Activated naive CD4-positive, alpha-beta T cell treated with anti-CD3 and anti-CD28 coated beads, Interleukin-2, amount 50 U/mL, for 24 hours (primary cell): ENCODE measurements at regions not wholly inside any gene's neighbourhood (a gene's known extent, or its start where the extent isn't known, plus 50 kb on each side); places are given as distances from the start of the nearest gene placed in this dataset.
"Not testable (repeated sequence)": the region's sequence is repeated elsewhere in the genome, so short reads cannot be mapped to it uniquely, and the experiment has no call there.

ENCODE experiments used
- H3K27ac Mint-ChIP-seq: one replicate; pipeline ENCODE4 v1.8.0; 2021; ENCODE audit warnings: mild to moderate bottlenecking, mixed read lengths
- H3K27me3 Mint-ChIP-seq: one replicate; pipeline ENCODE4 v1.8.0; 2021; ENCODE audit warnings: mixed read lengths
- H3K36me3 Mint-ChIP-seq: one replicate; pipeline ENCODE4 v1.8.0; 2021; ENCODE audit warnings: mixed read lengths
- H3K4me1 Mint-ChIP-seq: one replicate; pipeline ENCODE4 v1.8.0; 2021; ENCODE audit warnings: mixed read lengths
- H3K4me3 Mint-ChIP-seq: one replicate; pipeline ENCODE4 v1.8.0; 2021; ENCODE audit warnings: mild to moderate bottlenecking, mixed read lengths
- H3K9me3 Mint-ChIP-seq: one replicate; pipeline ENCODE4 v1.8.0; 2021; ENCODE audit warnings: mixed read lengths

- no peaks in the 10 kb centered on the region for H3K27me3 Mint-ChIP-seq
- no peak overlapping the region for H3K4me3 Mint-ChIP-seq
- peaks cover 4% of the 10 kb centered on the region for H3K9me3 Mint-ChIP-seq
Measured at GRCh38 chr6:103838457-103838856, 1021.3 kb downstream of the HACE1 start.

GRCh38 chr6:103826209-103826608, 1033.5 kb downstream of the HACE1 start:
- Mint-ChIP-seq H3K27me3 (no peaks in the 10 kb centered on the region), H3K27ac (no peak overlapping the region), H3K4me3 (no peak overlapping the region), H3K36me3 (no peaks in the 10 kb centered on the region), H3K4me1 (no peaks in the 10 kb centered on the region), H3K9me3 (no peaks in the 10 kb centered on the region)

More at GRCh38 chr6:103838457-103838856, 1021.3 kb downstream of the HACE1 start:
- Mint-ChIP-seq H3K36me3 (no peaks in the 10 kb centered on the region), H3K27ac (no peak overlapping the region), H3K4me1 (no peaks in the 10 kb centered on the region)

DNA sequence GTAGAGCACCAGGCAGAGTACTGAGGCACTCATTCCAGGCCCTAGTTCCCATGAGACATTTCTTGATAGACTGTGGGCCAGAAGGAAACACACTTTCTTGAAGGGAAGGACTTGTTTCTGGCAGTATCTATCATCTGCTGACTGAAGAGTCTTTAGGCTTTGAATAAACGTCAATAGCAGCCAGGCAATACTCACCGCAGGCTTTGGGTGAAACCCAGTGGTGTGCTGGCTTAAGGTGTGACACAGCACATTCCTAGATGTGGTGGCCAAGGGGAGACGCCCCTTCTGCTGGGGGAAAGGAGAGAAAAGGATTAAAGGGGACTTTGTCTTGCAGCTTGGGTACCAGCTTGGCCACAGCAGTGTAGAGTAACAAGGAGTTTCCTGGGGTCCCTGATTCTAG, 1039.6 kb downstream of the HACE1 start:
- Mint-ChIP-seq H3K4me3 (no peak overlapping the region), H3K36me3 (no peaks in the 10 kb centered on the region)

GRCh38 chr6:103819509-103819908, 1040.2 kb downstream of the HACE1 start:
- Mint-ChIP-seq H3K27ac (no peak overlapping the region), H3K27me3 (no peaks in the 10 kb centered on the region), H3K4me1 (no peaks in the 10 kb centered on the region), H3K36me3 (no peaks in the 10 kb centered on the region), H3K9me3 (peaks cover 12% of the 10 kb centered on the region), H3K4me3 (no peak overlapping the region)

More for the DNA sequence above, 1039.6 kb downstream of the HACE1 start:
- no peak overlapping the region for H3K27ac Mint-ChIP-seq
- H3K4me1 Mint-ChIP-seq: no peaks in the 10 kb centered on the region
- H3K27me3 Mint-ChIP-seq: no peaks in the 10 kb centered on the region
- H3K9me3 Mint-ChIP-seq: peaks cover 12% of the 10 kb centered on the region

DNA sequence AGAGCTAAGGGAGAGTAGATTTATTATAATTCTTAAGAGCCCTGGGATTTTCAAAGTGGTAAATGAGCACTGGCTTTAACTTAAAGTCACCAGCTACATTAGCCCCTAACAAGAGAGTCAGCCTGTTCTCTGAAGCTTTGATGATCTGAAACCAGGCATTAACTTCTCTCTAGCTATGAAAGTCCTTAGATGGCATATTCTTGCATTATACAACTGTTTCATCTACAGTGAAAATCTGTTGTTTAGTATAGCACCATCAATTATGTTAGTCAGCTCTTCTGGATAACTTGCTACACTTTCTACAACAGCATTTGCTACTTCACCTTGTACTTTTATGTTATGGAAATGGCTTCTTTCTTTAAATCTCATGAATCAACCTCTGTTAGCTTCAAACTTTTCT, 1046.7 kb downstream of the HACE1 start:
- Mint-ChIP-seq H3K27me3 (no peaks in the 10 kb centered on the region), H3K36me3 (no peaks in the 10 kb centered on the region), H3K4me3 (no peak overlapping the region), H3K4me1 (no peaks in the 10 kb centered on the region), H3K27ac (no peak overlapping the region), H3K9me3 (peaks cover 6% of the 10 kb centered on the region)

DNA sequence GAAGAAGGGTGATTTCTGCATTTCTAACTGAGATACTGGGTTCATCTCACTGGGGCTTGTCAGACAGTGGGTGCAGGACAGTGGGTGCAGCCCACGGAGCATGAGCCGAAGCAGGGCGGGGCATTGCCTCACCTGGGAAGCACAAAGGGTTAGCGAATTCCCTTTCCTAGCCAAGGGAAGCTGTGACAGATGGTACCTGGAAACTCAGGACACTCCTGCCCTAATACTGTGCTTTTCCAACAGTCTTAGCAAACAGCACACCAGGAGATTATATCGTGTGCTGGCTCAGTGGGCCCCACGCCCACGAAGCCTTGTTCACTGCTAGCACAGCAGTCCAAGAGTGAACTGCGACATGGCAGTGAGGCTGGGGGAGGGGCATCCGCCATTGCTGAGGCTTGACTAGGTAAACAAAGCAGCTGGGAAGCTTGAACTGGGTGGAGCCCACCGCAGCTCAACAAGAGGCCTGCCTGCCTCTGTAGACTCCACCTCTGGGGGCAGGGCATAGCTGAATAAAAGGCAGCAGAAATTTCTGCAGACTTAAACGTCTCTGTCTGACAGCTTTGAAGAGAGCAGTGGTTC, 1057.7 kb downstream of the HACE1 start:
- not testable (repeated sequence) for H3K9me3 Mint-ChIP-seq, H3K27ac Mint-ChIP-seq, H3K36me3 Mint-ChIP-seq, H3K27me3 Mint-ChIP-seq, H3K4me1 Mint-ChIP-seq, H3K4me3 Mint-ChIP-seq

DNA sequence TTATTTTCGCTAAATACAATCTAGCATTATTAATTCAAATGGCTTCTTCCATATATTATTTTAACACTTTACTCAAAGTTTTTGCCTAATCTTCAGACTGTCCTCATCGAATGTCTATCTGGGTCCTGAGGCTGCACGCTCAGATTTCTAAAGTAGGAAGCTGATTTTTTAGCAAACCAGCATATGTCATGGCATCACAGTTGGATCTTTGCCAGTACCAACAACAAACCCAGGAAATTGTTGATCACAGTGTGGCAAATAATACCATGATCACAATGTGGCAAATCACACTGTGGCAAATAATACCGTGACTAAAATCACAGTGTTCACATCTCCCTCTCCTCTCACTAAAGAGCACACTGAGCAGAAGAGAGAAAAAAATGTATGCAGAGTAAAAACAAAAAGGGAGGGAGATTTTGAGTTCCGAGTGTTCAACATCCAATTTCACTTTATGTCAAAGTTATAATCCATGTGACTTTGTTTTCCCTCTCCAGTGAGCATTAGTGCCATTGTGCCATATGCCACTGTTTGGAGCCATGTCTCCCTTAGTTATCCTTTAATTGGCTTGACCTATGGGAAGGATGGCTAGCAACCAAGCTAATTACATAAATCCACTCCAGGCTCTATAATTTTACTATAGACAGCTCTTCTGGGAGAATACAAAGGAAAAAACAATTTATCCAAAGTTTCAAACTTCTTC, 1059.6 kb downstream of the HACE1 start:
- H3K4me3 Mint-ChIP-seq: no peak overlapping the region
- H3K27ac Mint-ChIP-seq: no peak overlapping the region
- H3K27me3 Mint-ChIP-seq: no peaks in the 10 kb centered on the region
- H3K4me1 Mint-ChIP-seq: no peaks in the 10 kb centered on the region
- no peaks in the 10 kb centered on the region for H3K36me3 Mint-ChIP-seq
- peaks cover 4% of the 10 kb centered on the region for H3K9me3 Mint-ChIP-seq

GRCh38 chr6:103798166-103798565, 1061.6 kb downstream of the HACE1 start:
- no peaks in the 10 kb centered on the region for H3K36me3 Mint-ChIP-seq

DNA sequence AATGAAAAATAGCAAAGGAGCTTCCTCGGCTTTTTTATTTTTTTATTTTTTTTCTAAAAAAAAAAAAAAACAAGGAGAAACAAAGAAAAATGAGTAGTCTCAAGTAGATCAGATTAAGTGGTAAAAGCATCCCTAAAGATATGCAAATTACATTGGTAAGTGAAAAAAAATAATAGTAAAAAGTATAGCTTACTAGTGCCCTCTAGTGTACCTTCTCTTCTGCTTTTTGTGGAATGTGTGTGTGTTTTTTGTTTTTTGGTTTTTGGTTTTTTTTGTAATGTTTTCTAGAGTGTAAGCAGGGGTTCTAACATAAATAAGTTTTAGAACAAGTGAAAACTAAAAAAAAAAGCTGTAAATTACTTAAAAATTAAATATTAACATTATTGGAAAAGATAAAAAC, 1062.0 kb downstream of the HACE1 start:
- no peak overlapping the region for H3K27ac Mint-ChIP-seq
- H3K4me1 Mint-ChIP-seq: no peaks in the 10 kb centered on the region
- H3K9me3 Mint-ChIP-seq: peaks cover 4% of the 10 kb centered on the region
- no peak overlapping the region for H3K4me3 Mint-ChIP-seq
- no peaks in the 10 kb centered on the region for H3K27me3 Mint-ChIP-seq
- H3K36me3 Mint-ChIP-seq: no peaks in the 10 kb centered on the region

More at GRCh38 chr6:103798166-103798565, 1061.6 kb downstream of the HACE1 start:
- Mint-ChIP-seq H3K4me1 (no peaks in the 10 kb centered on the region), H3K4me3 (no peak overlapping the region), H3K9me3 (peaks cover 4% of the 10 kb centered on the region), H3K27me3 (no peaks in the 10 kb centered on the region), H3K27ac (no peak overlapping the region)

GRCh38 chr6:103791458-103791857, 1068.3 kb downstream of the HACE1 start:
- H3K27ac Mint-ChIP-seq: no peak overlapping the region
- no peaks in the 10 kb centered on the region for H3K27me3 Mint-ChIP-seq
- no peaks in the 10 kb centered on the region for H3K4me1 Mint-ChIP-seq
- H3K9me3 Mint-ChIP-seq: peaks cover 4% of the 10 kb centered on the region
- no peak overlapping the region for H3K4me3 Mint-ChIP-seq
- no peaks in the 10 kb centered on the region for H3K36me3 Mint-ChIP-seq

- Mint-ChIP-seq H3K36me3 (no peaks in the 10 kb centered on the region), H3K27ac (no peak overlapping the region)
Measured at GRCh38 chr6:103784117-103784516, 1075.6 kb downstream of the HACE1 start.

GRCh38 chr6:103783329-103783728, 1076.4 kb downstream of the HACE1 start:
- H3K4me3 Mint-ChIP-seq: no peak overlapping the region

More at GRCh38 chr6:103784117-103784516, 1075.6 kb downstream of the HACE1 start:
- Mint-ChIP-seq H3K9me3 (peaks cover 4% of the 10 kb centered on the region), H3K4me3 (no peak overlapping the region), H3K4me1 (no peaks in the 10 kb centered on the region), H3K27me3 (no peaks in the 10 kb centered on the region)

DNA sequence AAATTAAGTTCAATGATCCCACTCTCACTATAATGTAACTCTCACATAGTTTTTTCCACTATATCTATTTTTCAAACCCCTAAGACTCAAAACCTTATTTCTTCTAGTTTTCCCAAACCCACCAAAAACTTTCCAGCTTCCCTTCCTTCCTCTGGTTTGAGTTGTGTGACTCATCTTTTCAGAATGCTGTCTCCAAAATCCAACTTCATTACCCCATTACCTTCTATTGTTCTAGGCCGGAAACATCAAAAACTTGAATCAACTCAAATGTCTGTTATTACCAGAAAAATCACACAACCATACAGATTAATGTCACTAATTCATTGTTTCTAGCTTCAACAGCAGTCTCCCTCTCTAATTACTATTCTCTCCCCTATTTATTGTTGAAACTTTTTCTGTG, 1090.3 kb downstream of the HACE1 start:
- no peak overlapping the region for H3K27ac Mint-ChIP-seq
- no peaks in the 10 kb centered on the region for H3K36me3 Mint-ChIP-seq
- no peak overlapping the region for H3K4me3 Mint-ChIP-seq
- no peaks in the 10 kb centered on the region for H3K9me3 Mint-ChIP-seq
- H3K27me3 Mint-ChIP-seq: no peaks in the 10 kb centered on the region
- no peaks in the 10 kb centered on the region for H3K4me1 Mint-ChIP-seq

More at GRCh38 chr6:103783329-103783728, 1076.4 kb downstream of the HACE1 start:
- Mint-ChIP-seq H3K9me3 (peaks cover 4% of the 10 kb centered on the region), H3K27ac (no peak overlapping the region), H3K36me3 (no peaks in the 10 kb centered on the region), H3K27me3 (no peaks in the 10 kb centered on the region), H3K4me1 (no peaks in the 10 kb centered on the region)

DNA sequence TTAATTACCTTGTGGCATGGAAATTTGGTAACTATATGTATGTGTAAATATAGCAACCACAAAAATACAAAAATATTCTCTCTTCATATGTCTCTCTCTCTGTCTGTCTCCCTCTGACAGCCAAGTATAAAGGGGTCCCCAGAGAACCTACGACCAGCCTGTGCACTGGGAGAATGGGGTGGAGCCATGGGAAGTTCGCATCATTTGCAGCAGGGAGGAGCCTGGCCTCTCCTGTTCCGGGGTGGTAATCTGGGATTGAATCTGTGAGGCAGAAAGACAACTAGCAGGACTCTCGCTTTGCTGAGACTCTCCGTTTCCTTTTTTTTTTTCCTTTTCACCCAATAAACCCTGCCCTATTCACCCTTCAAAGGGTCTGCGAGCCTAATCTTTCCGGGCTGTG, 1109.1 kb downstream of the HACE1 start:
- Mint-ChIP-seq H3K27me3 (no peaks in the 10 kb centered on the region), H3K27ac (no peak overlapping the region), H3K4me3 (no peak overlapping the region), H3K4me1 (no peaks in the 10 kb centered on the region), H3K36me3 (no peaks in the 10 kb centered on the region), H3K9me3 (peaks cover 5% of the 10 kb centered on the region)

DNA sequence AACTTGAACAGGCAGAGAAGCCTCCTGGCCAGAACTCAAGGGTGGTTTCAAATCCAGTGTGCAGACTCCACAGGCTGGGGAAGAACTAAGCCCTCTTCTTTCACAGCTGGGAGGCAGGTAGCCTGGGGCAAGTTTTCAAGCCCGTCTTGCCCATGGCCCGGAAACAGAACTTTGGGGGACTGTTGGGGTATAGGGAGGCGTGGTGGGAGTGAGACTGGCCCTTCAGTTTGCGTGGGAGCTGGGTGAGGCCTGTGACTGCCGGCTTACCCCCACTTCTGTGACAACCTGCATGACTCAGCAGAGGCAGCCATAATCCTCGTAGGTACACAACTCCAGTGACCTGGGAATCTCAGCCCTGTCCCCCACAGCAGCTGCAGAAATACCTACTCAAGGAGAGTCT, 1125.7 kb downstream of the HACE1 start:
- no peaks in the 10 kb centered on the region for H3K27me3 Mint-ChIP-seq
- no peaks in the 10 kb centered on the region for H3K4me1 Mint-ChIP-seq
- peaks cover 7% of the 10 kb centered on the region for H3K9me3 Mint-ChIP-seq
- no peaks in the 10 kb centered on the region for H3K36me3 Mint-ChIP-seq
- H3K4me3 Mint-ChIP-seq: no peak overlapping the region
- H3K27ac Mint-ChIP-seq: no peak overlapping the region

- no peaks in the 10 kb centered on the region for H3K4me1 Mint-ChIP-seq
- no peak overlapping the region for H3K4me3 Mint-ChIP-seq
- no peaks in the 10 kb centered on the region for H3K36me3 Mint-ChIP-seq
- no peak overlapping the region for H3K27ac Mint-ChIP-seq
- H3K27me3 Mint-ChIP-seq: no peaks in the 10 kb centered on the region
- H3K9me3 Mint-ChIP-seq: no peaks in the 10 kb centered on the region
Measured at GRCh38 chr6:103729658-103730057, 1130.1 kb downstream of the HACE1 start.
